Left lung (tissue), 4 donors: ENCODE measurements at regions not wholly inside any gene's neighbourhood (a gene's known extent, or its start where the extent isn't known, plus 50 kb on each side); places are given as distances from the start of the nearest gene placed in this dataset.

Experiments used
- ATAC-seq: fragments of 200-7000 bp; cut with Tn5 transposase; one replicate; pipeline ENCODE4 v1.9.1; 2020; ENCODE audit warnings: moderate library complexity
- DNase-seq, 4 donors: peaks; one replicate each; pipeline ENCODE4 v3.0.0-alpha.2; 2013 to 2020
- H3K27ac ChIP-seq, 2 donors: fragments of 200-600 bp; sonication (generic) in 1 of 2; one replicate each; pipeline versions ENCODE4 v1.5.0 to v1.8.0; 2020 to 2021
- H3K27me3 ChIP-seq, 2 donors: fragments of 200-600 bp; sonication (generic) in 1 of 2; one replicate each; pipeline versions ENCODE4 v1.5.0 to v1.8.0; 2020 to 2021
- H3K36me3 ChIP-seq, 2 donors: fragments of 200-600 bp; sonication (generic) in 1 of 2; one replicate each; pipeline versions ENCODE4 v1.5.0 to v1.8.0; 2020 to 2021
- H3K4me1 ChIP-seq, 2 donors: fragments of 200-600 bp; one replicate each; pipeline ENCODE4 v1.8.0; 2021
- H3K4me3 ChIP-seq, 2 donors: fragments of 200-600 bp; sonication (generic) in 1 of 2; one replicate each; pipeline versions ENCODE4 v1.5.0 to v1.8.0; 2020 to 2021; ENCODE audit warnings: mild to moderate bottlenecking in 1 of 2
- H3K9me3 ChIP-seq, 2 donors: fragments of 200-600 bp; sonication (generic) in 1 of 2; one replicate each; pipeline versions ENCODE4 v1.5.0 to v1.8.0; 2020 to 2021
- intact Hi-C, 2 donors: fragments of 100-400 bp; cut with DNase I; formaldehyde crosslinking; loops; one replicate each; pipeline versions ENCODE4 v1.11.2 to v1.14.2; 2022
- TF ChIP-seq, protein P1 (sequence below), 2 donors: fragments of 200-600 bp; sonication (generic) in 1 of 2; IDR thresholded peaks; one replicate each; pipeline versions ENCODE4 v1.5.0 to v1.8.0; 2021; ENCODE audit warnings: antibody characterized with exemption in 2 of 2
- donor health status: DM: no; HTN: yes; CAD: no.
- donor health status: DM: no; HTN: no; CAD: no.

DNA sequence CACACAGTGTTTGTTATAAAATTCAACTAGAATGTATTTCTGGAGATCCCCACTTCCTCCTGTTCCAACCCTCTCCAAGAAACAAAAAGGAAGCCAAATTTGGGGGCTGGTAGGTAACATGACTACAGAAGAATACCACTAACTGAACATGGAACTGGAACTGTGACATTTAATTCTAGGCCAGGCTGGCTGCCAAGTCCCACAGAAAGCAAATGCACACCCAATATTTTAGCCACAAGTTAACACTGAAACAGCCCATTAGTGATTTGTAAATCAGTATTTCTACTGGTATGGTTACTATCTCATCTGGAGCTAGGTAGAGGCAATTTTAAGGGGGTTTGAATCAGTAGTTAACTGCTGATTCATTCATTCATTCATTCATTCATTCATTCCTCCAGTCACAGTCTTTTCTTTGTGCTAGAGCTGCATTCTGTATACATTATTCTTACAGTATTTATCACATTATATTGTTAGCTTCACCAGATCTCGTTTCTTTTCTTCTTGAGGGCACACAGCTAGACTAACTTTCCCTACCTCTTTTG is 131.7 kb upstream of the GDNF start:
- no peak overlapping the region for H3K27ac ChIP-seq
- H3K36me3 ChIP-seq: no peaks in the 10 kb centered on the region
- H3K4me3 ChIP-seq: no peak overlapping the region
- TF ChIP-seq, protein P1, sequence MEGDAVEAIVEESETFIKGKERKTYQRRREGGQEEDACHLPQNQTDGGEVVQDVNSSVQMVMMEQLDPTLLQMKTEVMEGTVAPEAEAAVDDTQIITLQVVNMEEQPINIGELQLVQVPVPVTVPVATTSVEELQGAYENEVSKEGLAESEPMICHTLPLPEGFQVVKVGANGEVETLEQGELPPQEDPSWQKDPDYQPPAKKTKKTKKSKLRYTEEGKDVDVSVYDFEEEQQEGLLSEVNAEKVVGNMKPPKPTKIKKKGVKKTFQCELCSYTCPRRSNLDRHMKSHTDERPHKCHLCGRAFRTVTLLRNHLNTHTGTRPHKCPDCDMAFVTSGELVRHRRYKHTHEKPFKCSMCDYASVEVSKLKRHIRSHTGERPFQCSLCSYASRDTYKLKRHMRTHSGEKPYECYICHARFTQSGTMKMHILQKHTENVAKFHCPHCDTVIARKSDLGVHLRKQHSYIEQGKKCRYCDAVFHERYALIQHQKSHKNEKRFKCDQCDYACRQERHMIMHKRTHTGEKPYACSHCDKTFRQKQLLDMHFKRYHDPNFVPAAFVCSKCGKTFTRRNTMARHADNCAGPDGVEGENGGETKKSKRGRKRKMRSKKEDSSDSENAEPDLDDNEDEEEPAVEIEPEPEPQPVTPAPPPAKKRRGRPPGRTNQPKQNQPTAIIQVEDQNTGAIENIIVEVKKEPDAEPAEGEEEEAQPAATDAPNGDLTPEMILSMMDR (IDR thresholded peaks at IDR 0.05): no peak
- DNase-seq: no peak
- H3K27me3 ChIP-seq: no peaks in the 10 kb centered on the region
- H3K9me3 ChIP-seq: no peaks in the 10 kb centered on the region
- ATAC-seq: no peak
- no peaks in the 10 kb centered on the region for H3K4me1 ChIP-seq
- intact Hi-C loops: no loop called here

GRCh38 chr5:37966871-37967270 is 127.0 kb upstream of the GDNF start:
- DNase-seq: no peak

GRCh38 chr5:37966291-37966690 is 126.5 kb upstream of the GDNF start:
- TF ChIP-seq, protein P1 (IDR thresholded peaks at IDR 0.05): no peak
- no peak overlapping the region for H3K27ac ChIP-seq
- H3K4me1 ChIP-seq: no peaks in the 10 kb centered on the region
- intact Hi-C loops: no loop called here
- DNase-seq (no peak), ATAC-seq (no peak)
- no peak overlapping the region for H3K4me3 ChIP-seq
- no peaks in the 10 kb centered on the region for H3K27me3 ChIP-seq
- no peaks in the 10 kb centered on the region for H3K9me3 ChIP-seq
- no peaks in the 10 kb centered on the region for H3K36me3 ChIP-seq

More at GRCh38 chr5:37966871-37967270, 127.0 kb upstream of the GDNF start:
- intact Hi-C loops: no loop called here
- TF ChIP-seq, protein P1 (IDR thresholded peaks at IDR 0.05): no peak
- Histone ChIP-seq H3K9me3 (no peaks in the 10 kb centered on the region), H3K36me3 (no peaks in the 10 kb centered on the region), H3K4me3 (no peak overlapping the region), H3K27me3 (no peaks in the 10 kb centered on the region), H3K27ac (no peak overlapping the region), H3K4me1 (no peaks in the 10 kb centered on the region)
- no peak for ATAC-seq

DNA sequence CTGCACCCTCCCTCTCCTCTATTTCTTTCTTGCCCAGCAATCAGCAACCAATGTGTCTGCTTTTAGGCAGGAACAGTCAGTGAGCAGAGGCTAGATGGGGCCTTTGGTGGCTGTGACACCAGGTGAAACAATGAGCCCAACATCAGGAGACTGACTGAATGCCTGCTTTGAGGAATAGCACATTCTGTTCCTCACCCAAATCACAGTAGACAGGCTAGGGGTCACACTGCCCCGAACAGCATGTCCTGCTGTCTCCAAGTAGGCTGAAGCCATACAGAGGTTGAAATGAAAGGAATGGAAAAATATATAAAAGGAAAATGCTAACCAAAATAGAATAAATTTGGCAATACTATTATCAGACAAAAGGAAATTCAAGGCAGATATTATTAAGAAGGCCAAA is 122.5 kb upstream of the GDNF start:
- H3K27ac ChIP-seq: no peak overlapping the region
- intact Hi-C loops: no loop called here
- peaks cover 0 to 27% of the 10 kb centered on the region in 2 donors for H3K9me3 ChIP-seq
- H3K4me1 ChIP-seq: no peaks in the 10 kb centered on the region
- no peak for ATAC-seq
- DNase-seq: no peak
- H3K27me3 ChIP-seq: no peaks in the 10 kb centered on the region
- TF ChIP-seq, protein P1 (IDR thresholded peaks at IDR 0.05): no peak
- H3K4me3 ChIP-seq: no peak overlapping the region
- no peaks in the 10 kb centered on the region for H3K36me3 ChIP-seq

DNA sequence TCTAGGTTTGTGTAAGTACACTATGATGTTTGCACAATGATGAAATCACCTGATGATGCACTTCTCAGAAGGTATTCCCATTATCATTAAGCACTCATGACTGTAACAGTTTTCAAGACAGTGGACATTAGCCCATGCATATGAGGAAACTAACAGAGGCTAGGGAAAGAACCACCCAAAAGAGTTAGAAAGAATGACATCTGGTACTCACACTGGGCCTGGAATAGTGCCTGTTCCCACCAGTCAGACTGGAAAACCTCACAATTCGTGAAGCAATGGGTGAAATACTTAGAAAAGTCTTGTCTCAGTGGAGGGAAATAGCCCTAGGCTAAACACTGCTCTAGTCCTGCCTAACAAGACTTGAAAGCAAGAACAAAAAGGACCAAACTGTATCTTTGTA is 117.4 kb upstream of the GDNF start:
- Histone ChIP-seq H3K36me3 (no peaks in the 10 kb centered on the region), H3K9me3 (peaks cover 0 to 27% of the 10 kb centered on the region in 2 donors), H3K27ac (no peak overlapping the region), H3K4me3 (no peak overlapping the region), H3K4me1 (no peaks in the 10 kb centered on the region), H3K27me3 (no peaks in the 10 kb centered on the region)
- intact Hi-C loops: no loop called here
- TF ChIP-seq, protein P1 (IDR thresholded peaks at IDR 0.05): no peak
- DNase-seq (no peak), ATAC-seq (no peak)
